ENCODE measurements at regions not wholly inside any gene's neighbourhood (a gene's known extent, or its start where the extent isn't known, plus 50 kb on each side); places are given as distances from the start of the nearest gene placed in this dataset.

- Histone ChIP-seq H3K27ac (no peak overlapping the region), H3K27me3 (replicated peaks) (no peaks in the 10 kb centered on the region), H3K36me3 (replicated peaks) (no peaks in the 10 kb centered on the region), H3K4me3 (ENCODE audit: low read depth, low read length) (no peak overlapping the region)
- TF ChIP-seq CTCF (IDR thresholded peaks at IDR 0.05; ENCODE audit: low read depth, low read length, missing control alignments) = no peak
- in situ Hi-C loops (cut with HindIII; ENCODE audit: low pct_ligation_motif_present, low sequenced_read_pairs) = no loop called here
- no peak for DNase-seq
These were observed 120.0 kb upstream of the EGFR start for GRCh38 chr7:54898659-54899340.

GRCh38 chr7:54901840-54902239 is 117.0 kb upstream of the EGFR start:
- no peaks in the 10 kb centered on the region for H3K36me3 ChIP-seq (replicated peaks)
- H3K27ac ChIP-seq = no peak overlapping the region
- in situ Hi-C loops (cut with HindIII; ENCODE audit: low pct_ligation_motif_present, low sequenced_read_pairs) = no loop called here
- TF ChIP-seq CTCF (IDR thresholded peaks at IDR 0.05; ENCODE audit: low read depth, low read length, missing control alignments) = peak; percentile 6
- H3K4me3 ChIP-seq (ENCODE audit: low read depth, low read length) = no peak overlapping the region
- no peaks in the 10 kb centered on the region for H3K27me3 ChIP-seq (replicated peaks)
- DNase-seq = no peak

- Histone ChIP-seq H3K27ac (peak overlapping the region; percentile 52), H3K36me3 (replicated peaks) (no peaks in the 10 kb centered on the region), H3K27me3 (replicated peaks) (no peaks in the 10 kb centered on the region), H3K4me3 (ENCODE audit: low read depth, low read length) (no peak overlapping the region)
- TF ChIP-seq CTCF (IDR thresholded peaks at IDR 0.05; ENCODE audit: low read depth, low read length, missing control alignments) = no peak
- DNase-seq = peak; percentile 87
- in situ Hi-C loops (cut with HindIII; ENCODE audit: low pct_ligation_motif_present, low sequenced_read_pairs) = no loop called here
These were observed 114.7 kb upstream of the EGFR start for GRCh38 chr7:54904130-54904529.

- no peak for DNase-seq
- H3K27me3 ChIP-seq (replicated peaks) = no peaks in the 10 kb centered on the region
- TF ChIP-seq CTCF (IDR thresholded peaks at IDR 0.05; ENCODE audit: low read depth, low read length, missing control alignments) = no peak
- H3K4me3 ChIP-seq (ENCODE audit: low read depth, low read length) = no peak overlapping the region
- in situ Hi-C loops (cut with HindIII; ENCODE audit: low pct_ligation_motif_present, low sequenced_read_pairs) = no loop called here
- H3K27ac ChIP-seq = no peak overlapping the region
- H3K36me3 ChIP-seq (replicated peaks) = no peaks in the 10 kb centered on the region
These were observed 113.8 kb upstream of the EGFR start for GRCh38 chr7:54904986-54905385.

GRCh38 chr7:54906963-54907362 is 111.9 kb upstream of the EGFR start:
- no peak for DNase-seq
- Histone ChIP-seq H3K27me3 (replicated peaks) (no peaks in the 10 kb centered on the region), H3K4me3 (ENCODE audit: low read depth, low read length) (no peak overlapping the region), H3K27ac (no peak overlapping the region), H3K36me3 (replicated peaks) (no peaks in the 10 kb centered on the region)
- no peak for TF ChIP-seq CTCF (IDR thresholded peaks at IDR 0.05; ENCODE audit: low read depth, low read length, missing control alignments)
- in situ Hi-C loops (cut with HindIII; ENCODE audit: low pct_ligation_motif_present, low sequenced_read_pairs) = no loop called here

- Histone ChIP-seq H3K27me3 (replicated peaks) (no peaks in the 10 kb centered on the region), H3K4me3 (ENCODE audit: low read depth, low read length) (no peak overlapping the region), H3K27ac (no peak overlapping the region), H3K36me3 (replicated peaks) (no peaks in the 10 kb centered on the region)
- in situ Hi-C loops (cut with HindIII; ENCODE audit: low pct_ligation_motif_present, low sequenced_read_pairs) = no loop called here
- DNase-seq = no peak
- no peak for TF ChIP-seq CTCF (IDR thresholded peaks at IDR 0.05; ENCODE audit: low read depth, low read length, missing control alignments)
These were observed 110.8 kb upstream of the EGFR start for GRCh38 chr7:54907981-54908380.

All from brain microvascular endothelial cell (primary cell).